Thoracic aorta (tissue), 2 donors: ENCODE measurements at regions not wholly inside any gene's neighbourhood (a gene's known extent, or its start where the extent isn't known, plus 50 kb on each side); places are given as distances from the start of the nearest gene placed in this dataset.

Source experiments
- ATAC-seq: fragments of 150-250 bp; one replicate; pipeline ENCODE4 v1.8.0; 2017; ENCODE audit warnings: low read depth; ENCODE audit not compliant: insufficient number of reproducible peaks, low FRiP score
- DNase-seq: peaks from one replicate; pipeline ENCODE4 v3.0.0-alpha.2; 2020; ENCODE audit warnings: low spot score
- H3K27ac ChIP-seq, 2 donors: fragments of 200-600 bp; sonication (generic); 1 replicate in 1 of 2; 2 replicates in 1 of 2; pipeline ENCODE4 v1.5.1; 2016; ENCODE audit warnings: mild to moderate bottlenecking in 2 of 2, moderate library complexity in 2 of 2
- H3K27me3 ChIP-seq: fragments of 200-600 bp; sonication (generic); replicated peaks from 2 replicates; pipeline ENCODE4 v1.6.0; 2016; ENCODE audit warnings: mild to moderate bottlenecking; ENCODE audit not compliant: insufficient read depth
- H3K36me3 ChIP-seq: fragments of 200-600 bp; sonication (generic); one replicate; pipeline ENCODE4 v1.5.1; 2016
- H3K4me1 ChIP-seq, 2 donors: fragments of 200-600 bp; sonication (generic); 1 replicate in 1 of 2; 2 replicates in 1 of 2; pipeline versions ENCODE4 v1.5.1 to v1.6.0; 2016; ENCODE audit warnings: low read depth in 2 of 2, mild to moderate bottlenecking in 1 of 2; ENCODE audit not compliant: control insufficient read depth in 1 of 2
- H3K4me3 ChIP-seq: fragments of 200-600 bp; sonication (generic); 2 replicates; pipeline ENCODE4 v1.5.1; 2016; ENCODE audit warnings: mild to moderate bottlenecking
- H3K9me3 ChIP-seq: fragments of 200-600 bp; sonication (generic); 2 replicates; pipeline ENCODE4 v1.5.1; 2016
- TF ChIP-seq, protein P1 (sequence below): fragments of 200-600 bp; sonication (generic); IDR thresholded peaks from one replicate; pipeline ENCODE4 v1.5.1; 2019; ENCODE audit warnings: antibody characterized with exemption

DNA sequence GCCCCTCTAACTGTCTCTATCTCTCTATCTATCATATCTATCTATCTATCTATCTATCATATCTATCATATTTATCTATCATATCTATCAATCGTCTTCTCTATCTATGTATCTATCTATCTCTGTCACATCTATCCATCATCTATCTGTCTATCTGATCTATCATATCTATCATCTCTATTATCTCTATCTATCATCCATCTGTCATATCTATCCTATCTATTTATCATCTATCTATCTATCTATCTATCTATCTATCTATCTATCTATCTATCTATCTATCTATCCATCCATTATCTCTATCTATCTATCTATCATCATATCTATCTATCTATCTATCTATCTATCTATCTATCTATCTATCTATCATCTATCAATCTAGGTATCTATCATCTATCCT, 638.0 kb downstream of the DHX35 start:
- H3K9me3 ChIP-seq: no peaks in the 10 kb centered on the region
- TF ChIP-seq, protein P1, sequence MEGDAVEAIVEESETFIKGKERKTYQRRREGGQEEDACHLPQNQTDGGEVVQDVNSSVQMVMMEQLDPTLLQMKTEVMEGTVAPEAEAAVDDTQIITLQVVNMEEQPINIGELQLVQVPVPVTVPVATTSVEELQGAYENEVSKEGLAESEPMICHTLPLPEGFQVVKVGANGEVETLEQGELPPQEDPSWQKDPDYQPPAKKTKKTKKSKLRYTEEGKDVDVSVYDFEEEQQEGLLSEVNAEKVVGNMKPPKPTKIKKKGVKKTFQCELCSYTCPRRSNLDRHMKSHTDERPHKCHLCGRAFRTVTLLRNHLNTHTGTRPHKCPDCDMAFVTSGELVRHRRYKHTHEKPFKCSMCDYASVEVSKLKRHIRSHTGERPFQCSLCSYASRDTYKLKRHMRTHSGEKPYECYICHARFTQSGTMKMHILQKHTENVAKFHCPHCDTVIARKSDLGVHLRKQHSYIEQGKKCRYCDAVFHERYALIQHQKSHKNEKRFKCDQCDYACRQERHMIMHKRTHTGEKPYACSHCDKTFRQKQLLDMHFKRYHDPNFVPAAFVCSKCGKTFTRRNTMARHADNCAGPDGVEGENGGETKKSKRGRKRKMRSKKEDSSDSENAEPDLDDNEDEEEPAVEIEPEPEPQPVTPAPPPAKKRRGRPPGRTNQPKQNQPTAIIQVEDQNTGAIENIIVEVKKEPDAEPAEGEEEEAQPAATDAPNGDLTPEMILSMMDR: no peak
- H3K27me3 ChIP-seq: no peaks in the 10 kb centered on the region
- no peaks in the 10 kb centered on the region for H3K36me3 ChIP-seq
- H3K27ac ChIP-seq: no peak overlapping the region
- DNase-seq (no peak), ATAC-seq (no peak)
- H3K4me1 ChIP-seq: no peaks in the 10 kb centered on the region
- no peak overlapping the region for H3K4me3 ChIP-seq

DNA sequence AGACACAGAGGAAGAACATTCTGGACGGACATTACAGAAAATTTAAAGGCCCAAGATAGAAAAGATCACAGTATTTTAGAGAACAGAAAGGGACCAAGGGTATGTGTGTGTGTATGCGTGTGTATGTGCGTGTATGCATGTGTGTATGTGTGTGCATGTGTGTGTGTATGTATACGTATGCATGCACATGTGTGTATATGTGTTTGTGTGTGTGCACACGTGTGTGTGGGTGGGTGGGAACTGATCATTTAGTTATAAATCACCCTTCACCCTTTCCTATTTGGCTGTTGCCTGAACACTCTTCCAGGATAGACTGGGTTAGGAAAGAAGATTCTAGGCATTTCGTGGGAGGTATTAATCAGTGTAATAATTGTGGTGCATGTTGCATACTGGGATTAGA, 634.4 kb downstream of the DHX35 start:
- Histone ChIP-seq H3K4me3 (no peak overlapping the region), H3K4me1 (no peaks in the 10 kb centered on the region), H3K27me3 (no peaks in the 10 kb centered on the region), H3K9me3 (no peaks in the 10 kb centered on the region), H3K27ac (no peak overlapping the region), H3K36me3 (no peaks in the 10 kb centered on the region)
- ATAC-seq: no peak
- TF ChIP-seq, protein P1: no peak
- no peak for DNase-seq

DNA sequence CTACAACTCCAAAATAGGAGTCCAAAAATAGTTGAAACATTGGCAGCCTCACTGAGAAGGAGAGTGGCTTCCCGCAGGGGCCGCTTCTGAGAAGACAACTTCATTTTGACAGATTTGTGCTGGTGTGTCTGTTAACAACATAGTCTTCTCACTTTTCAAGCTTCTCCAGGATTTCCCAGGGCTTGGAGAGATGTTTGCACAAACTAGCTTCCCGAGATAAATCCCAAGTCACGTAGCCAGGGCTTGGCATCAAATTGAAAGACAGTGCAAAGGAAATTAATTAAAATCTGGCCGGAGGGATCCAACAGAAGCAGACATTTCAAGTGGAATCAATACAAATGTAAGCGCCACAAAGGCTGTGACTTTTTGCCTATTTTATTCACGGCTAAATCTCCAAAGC, 630.2 kb downstream of the DHX35 start:
- Histone ChIP-seq H3K4me3 (no peak overlapping the region), H3K36me3 (no peaks in the 10 kb centered on the region), H3K27me3 (no peaks in the 10 kb centered on the region), H3K4me1 (no peaks in the 10 kb centered on the region), H3K9me3 (no peaks in the 10 kb centered on the region), H3K27ac (no peak overlapping the region)
- no peak for DNase-seq
- TF ChIP-seq, protein P1: no peak
- no peak for ATAC-seq

DNA sequence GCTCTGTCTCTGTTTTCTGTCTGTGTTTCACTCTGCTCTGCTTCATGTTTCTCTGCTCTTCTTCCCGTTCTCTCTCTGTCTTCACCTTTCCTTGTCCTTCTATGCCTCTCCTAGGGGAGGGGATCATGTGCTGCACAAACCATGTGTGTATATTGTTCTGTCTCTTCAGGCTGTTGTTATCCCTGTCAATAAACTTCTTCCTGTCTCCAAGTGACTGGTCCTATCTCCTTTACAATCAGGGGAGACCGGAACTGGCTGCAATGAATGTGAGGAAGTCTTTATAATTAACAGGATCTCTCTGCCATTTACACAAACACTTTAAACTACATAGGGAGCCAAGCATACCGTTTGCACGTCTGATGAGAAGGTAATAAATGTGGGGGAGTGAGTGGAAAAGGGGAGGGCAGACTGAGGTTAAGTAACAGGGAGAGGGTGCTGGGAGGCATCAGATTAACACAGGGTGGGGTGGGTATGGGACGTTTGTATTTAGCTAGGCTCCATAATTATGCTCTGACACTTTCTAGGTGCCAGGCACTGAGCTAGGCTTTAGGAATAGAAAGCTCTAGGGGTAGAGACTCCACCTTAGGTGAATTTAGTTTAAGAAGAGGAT, 626.1 kb downstream of the DHX35 start:
- no peak for ATAC-seq
- no peak overlapping the region for H3K27ac ChIP-seq

DNA sequence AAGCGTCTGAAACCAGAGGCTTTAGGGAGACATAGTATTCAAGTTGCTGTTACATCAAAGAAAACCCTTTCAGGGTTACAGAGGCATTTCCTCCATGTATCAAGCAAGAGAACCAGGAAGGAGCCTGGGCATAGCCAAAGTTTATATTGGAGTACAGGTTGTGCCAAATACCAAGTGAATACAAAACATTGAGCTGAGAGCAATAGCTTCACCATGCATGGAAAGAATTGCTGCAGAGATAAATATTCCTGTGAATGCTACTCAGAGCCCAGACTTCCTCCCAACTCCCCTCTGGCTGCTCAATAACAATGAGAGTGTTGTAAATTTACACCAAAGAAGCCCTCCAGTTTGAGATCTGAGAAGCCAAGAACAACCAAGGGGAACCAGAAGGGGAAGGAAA, 618.9 kb downstream of the DHX35 start:
- DNase-seq (no peak), ATAC-seq (no peak)
- no peaks in the 10 kb centered on the region for H3K36me3 ChIP-seq
- no peaks in the 10 kb centered on the region for H3K27me3 ChIP-seq
- no peak overlapping the region for H3K27ac ChIP-seq
- no peaks in the 10 kb centered on the region for H3K4me1 ChIP-seq
- TF ChIP-seq, protein P1: no peak
- no peak overlapping the region for H3K4me3 ChIP-seq
- no peaks in the 10 kb centered on the region for H3K9me3 ChIP-seq

More for the DNA sequence above, 626.1 kb downstream of the DHX35 start:
- DNase-seq: no peak
- Histone ChIP-seq H3K27me3 (no peaks in the 10 kb centered on the region), H3K4me3 (no peak overlapping the region), H3K36me3 (no peaks in the 10 kb centered on the region), H3K9me3 (no peaks in the 10 kb centered on the region), H3K4me1 (no peaks in the 10 kb centered on the region)
- TF ChIP-seq, protein P1: no peak
